Smooth muscle cell (in vitro differentiated cells): ENCODE measurements at regions not wholly inside any gene's neighbourhood (a gene's known extent, or its start where the extent isn't known, plus 50 kb on each side); places are given as distances from the start of the nearest gene placed in this dataset.

Experiments used
- DNase-seq: peaks from one replicate; lab custom pipeline; 2025; ENCODE audit not compliant: unreplicated experiment; lab: John Stamatoyannopoulos, UW
- H2AFZ ChIP-seq: fragments of 200-600 bp; sonication (generic); 2 replicates; pipeline ENCODE4 v1.6.0; 2016; ENCODE audit warnings: antibody characterized with exemption, low read depth, mild to moderate bottlenecking
- H3F3A ChIP-seq: fragments of 200-600 bp; sonication (generic); 2 replicates; pipeline ENCODE4 v1.6.0; 2017; ENCODE audit warnings: antibody characterized with exemption, low read depth
- H3K27ac ChIP-seq: fragments of 200-600 bp; sonication (generic); 2 replicates; pipeline ENCODE4 v1.5.1; 2016; ENCODE audit warnings: low read depth, mild to moderate bottlenecking
- H3K27me3 ChIP-seq: fragments of 200-600 bp; sonication (generic); 2 replicates; pipeline ENCODE4 v1.6.1; 2016; ENCODE audit warnings: low read depth, mild to moderate bottlenecking
- H3K36me3 ChIP-seq: fragments of 200-600 bp; sonication (generic); 2 replicates; pipeline ENCODE4 v1.5.1; 2016; ENCODE audit warnings: low read depth
- H3K4me1 ChIP-seq: fragments of 200-600 bp; sonication (generic); 2 replicates; pipeline ENCODE4 v1.5.1; 2016; ENCODE audit warnings: low read depth
- H3K4me2 ChIP-seq: fragments of 200-600 bp; sonication (generic); 2 replicates; pipeline ENCODE4 v1.6.0; 2016; ENCODE audit warnings: mild to moderate bottlenecking
- H3K4me3 ChIP-seq: fragments of 200-600 bp; sonication (generic); 2 replicates; pipeline ENCODE4 v1.5.1; 2016; ENCODE audit warnings: mild to moderate bottlenecking
- H3K79me2 ChIP-seq: fragments of 200-600 bp; sonication (generic); 2 replicates; pipeline ENCODE4 v1.6.0; 2016; ENCODE audit warnings: low read depth, mild to moderate bottlenecking
- H3K9ac ChIP-seq: fragments of 200-600 bp; sonication (generic); 2 replicates; pipeline ENCODE4 v1.6.0; 2016; ENCODE audit warnings: low read depth
- H3K9me3 ChIP-seq: fragments of 200-600 bp; sonication (generic); replicated peaks from 2 replicates; pipeline ENCODE4 v1.5.1; 2016; ENCODE audit warnings: low read depth
- H4K20me1 ChIP-seq: fragments of 200-600 bp; sonication (generic); 2 replicates; pipeline ENCODE4 v1.6.0; 2016; ENCODE audit warnings: low read depth
- CTCF ChIP-seq: fragments of 200-600 bp; sonication (generic); IDR thresholded peaks from 2 replicates; pipeline ENCODE4 v1.5.1; 2017; ENCODE audit warnings: borderline replicate concordance, mild to moderate bottlenecking, antibody characterized with exemption; ENCODE audit not compliant: insufficient read depth, poor library complexity, severe bottlenecking
- WGBS: methylation state at CpG from one replicate; pipeline ENCODE4 v1.1.7; 2016; ENCODE audit warnings: low lambda C conversion rate; 5-methylcytosine and 5-hydroxymethylcytosine counted together

- Histone ChIP-seq H3K36me3 (no peaks in the 10 kb centered on the region), H2AFZ (no peak overlapping the region), H3K79me2 (no peaks in the 10 kb centered on the region), H3K9me3 (no peaks in the 10 kb centered on the region), H3K27ac (no peak overlapping the region), H3K27me3 (no peaks in the 10 kb centered on the region), H3F3A (no peaks in the 10 kb centered on the region), H3K4me3 (no peak overlapping the region), H3K4me1 (peaks cover 5% of the 10 kb centered on the region), H3K9ac (no peak overlapping the region), H4K20me1 (no peaks in the 10 kb centered on the region), H3K4me2 (no peak overlapping the region)
- TF ChIP-seq CTCF: no peak
- WGBS: 85% methylated on average over 12 of the region's 12 CpGs
- no peak for DNase-seq
These were observed 53.9 kb upstream of the ADRA2C start for GRCh38 chr4:3712112-3712805.

GRCh38 chr4:3711183-3712111 lies 54.7 kb upstream of the ADRA2C start:
- H3K9ac ChIP-seq: no peak overlapping the region
- no peak overlapping the region for H2AFZ ChIP-seq
- H3K79me2 ChIP-seq: no peaks in the 10 kb centered on the region
- no peak for TF ChIP-seq CTCF
- no peaks in the 10 kb centered on the region for H3K27me3 ChIP-seq
- no peaks in the 10 kb centered on the region for H3K9me3 ChIP-seq
- H3F3A ChIP-seq: no peaks in the 10 kb centered on the region
- H3K4me3 ChIP-seq: no peak overlapping the region
- H4K20me1 ChIP-seq: no peaks in the 10 kb centered on the region
- H3K4me1 ChIP-seq: peaks cover 5% of the 10 kb centered on the region
- no peak overlapping the region for H3K27ac ChIP-seq
- no peaks in the 10 kb centered on the region for H3K36me3 ChIP-seq
- DNase-seq: no peak
- 87% methylated on average over 33 of the region's 35 CpGs for WGBS
- H3K4me2 ChIP-seq: no peak overlapping the region

GRCh38 chr4:3710451-3711182 lies 55.6 kb upstream of the ADRA2C start:
- 80% methylated on average over 24 of the region's 24 CpGs for WGBS

More at GRCh38 chr4:3710451-3711182, 55.6 kb upstream of the ADRA2C start:
- no peak for DNase-seq
- TF ChIP-seq CTCF: no peak
- no peaks in the 10 kb centered on the region for H3F3A ChIP-seq
- H3K27ac ChIP-seq: no peak overlapping the region
- H3K4me1 ChIP-seq: peaks cover 5% of the 10 kb centered on the region
- H3K36me3 ChIP-seq: no peaks in the 10 kb centered on the region
- no peak overlapping the region for H3K4me3 ChIP-seq
- no peak overlapping the region for H3K4me2 ChIP-seq
- no peaks in the 10 kb centered on the region for H3K9me3 ChIP-seq
- no peaks in the 10 kb centered on the region for H3K79me2 ChIP-seq
- H3K9ac ChIP-seq: no peak overlapping the region
- H2AFZ ChIP-seq: no peak overlapping the region
- H3K27me3 ChIP-seq: no peaks in the 10 kb centered on the region
- H4K20me1 ChIP-seq: no peaks in the 10 kb centered on the region
